KBM-7 (cell line): ENCODE measurements at regions not wholly inside any gene's neighbourhood (a gene's known extent, or its start where the extent isn't known, plus 50 kb on each side); places are given as distances from the start of the nearest gene placed in this dataset.
A peak's percentile ranks its signal among the peaks of the same experiment; 100 is the strongest.

Source experiments
- DNase-seq: peaks from one replicate; pipeline ENCODE4 v3.0.0-alpha.2; 2015
- in situ Hi-C: fragments of 300-500 bp; cut with MboI; formaldehyde crosslinking; loops from 2 replicates; pipeline ENCODE4 v1.14.3; 2020; ENCODE audit warnings: low sequenced_read_pairs, low pct_unique_long_range_greater_than_20kb, mixed read lengths

DNA sequence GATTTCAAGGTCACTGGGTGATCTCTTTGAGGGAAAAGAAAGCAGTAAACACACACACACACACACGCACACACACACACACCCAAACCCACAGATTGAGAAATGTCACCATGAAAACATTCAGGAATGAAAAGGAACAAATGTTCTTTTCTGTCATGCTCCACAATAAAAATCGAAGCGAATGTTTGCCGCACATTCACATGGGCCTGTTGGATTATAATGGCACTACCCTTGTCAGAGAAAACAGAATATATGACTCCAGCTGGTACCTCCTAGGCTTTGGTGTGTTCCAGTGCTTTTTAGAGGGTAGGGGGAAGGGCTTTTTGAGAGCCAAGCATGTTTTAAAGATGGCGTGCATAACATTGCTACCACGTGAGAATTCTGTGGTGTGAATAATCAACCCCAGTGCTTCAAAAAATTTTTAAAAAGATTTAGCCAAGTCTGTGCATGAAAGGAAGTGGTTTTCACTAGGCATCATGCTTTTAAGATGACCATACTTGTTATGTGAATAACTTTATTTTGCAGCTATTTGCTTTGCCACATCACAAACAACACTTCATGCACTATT, 120.8 kb upstream of the ZNF608 start:
- DNase-seq = peak; percentile 17
- in situ Hi-C loops = no loop called here

DNA sequence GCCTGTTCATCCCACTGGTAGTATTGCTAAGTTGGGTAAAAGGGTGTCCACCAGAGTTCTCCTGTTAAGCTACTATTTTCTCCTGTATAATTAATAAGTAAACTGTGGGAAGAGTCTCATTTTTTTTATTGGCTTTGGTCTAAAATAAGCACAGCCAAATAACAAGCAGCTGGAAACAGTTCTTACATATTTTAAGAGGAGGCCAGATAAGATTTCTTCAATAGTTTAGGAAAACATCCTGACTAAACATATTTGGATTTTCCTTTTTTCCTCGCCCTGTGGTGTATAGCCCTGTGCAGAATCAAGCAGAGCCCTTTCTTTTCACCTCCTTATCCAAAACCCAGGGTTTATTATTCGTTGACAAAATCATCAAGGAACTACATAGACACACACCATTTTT, 122.2 kb upstream of the ZNF608 start:
- in situ Hi-C loops = no loop called here
- no peak for DNase-seq

DNA sequence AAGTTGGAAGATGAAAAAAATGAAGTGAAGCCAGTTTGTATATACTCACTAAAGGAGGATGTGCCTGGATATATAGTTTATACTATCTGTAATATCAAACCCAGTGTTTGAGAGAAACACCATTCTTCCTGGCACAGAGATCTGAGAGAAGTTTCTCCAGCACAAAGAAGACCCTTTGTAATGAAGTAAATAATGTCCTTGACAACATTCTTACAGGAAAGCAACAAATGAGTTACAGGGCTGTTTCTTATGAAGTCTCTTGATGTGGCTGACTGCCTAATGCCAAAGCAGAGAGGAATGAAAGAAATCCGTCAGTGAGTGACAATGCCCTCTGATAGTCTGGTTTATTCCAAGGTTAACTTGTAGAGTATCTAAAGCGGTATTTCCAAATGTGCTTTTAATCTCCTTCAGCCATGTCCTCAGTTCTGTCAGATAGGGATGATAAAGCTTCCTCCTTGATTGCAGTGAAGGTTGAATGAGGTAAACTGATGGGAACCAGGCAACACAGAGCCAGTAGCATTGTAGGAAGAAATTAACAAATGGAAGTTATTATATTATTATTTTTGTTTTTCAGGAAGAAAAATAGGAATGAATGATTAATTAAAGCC, 123.1 kb upstream of the ZNF608 start:
- in situ Hi-C loops = no loop called here
- no peak for DNase-seq

- DNase-seq = no peak
- in situ Hi-C loops = no loop called here
Measured at GRCh38 chr5:124870070-124870469, 123.6 kb upstream of the ZNF608 start.

- in situ Hi-C loops = no loop called here
- no peak for DNase-seq
Measured at GRCh38 chr5:124871303-124871702, 124.9 kb upstream of the ZNF608 start.

GRCh38 chr5:124872086-124872485, 125.6 kb upstream of the ZNF608 start:
- DNase-seq = no peak
- in situ Hi-C loops = no loop called here

DNA sequence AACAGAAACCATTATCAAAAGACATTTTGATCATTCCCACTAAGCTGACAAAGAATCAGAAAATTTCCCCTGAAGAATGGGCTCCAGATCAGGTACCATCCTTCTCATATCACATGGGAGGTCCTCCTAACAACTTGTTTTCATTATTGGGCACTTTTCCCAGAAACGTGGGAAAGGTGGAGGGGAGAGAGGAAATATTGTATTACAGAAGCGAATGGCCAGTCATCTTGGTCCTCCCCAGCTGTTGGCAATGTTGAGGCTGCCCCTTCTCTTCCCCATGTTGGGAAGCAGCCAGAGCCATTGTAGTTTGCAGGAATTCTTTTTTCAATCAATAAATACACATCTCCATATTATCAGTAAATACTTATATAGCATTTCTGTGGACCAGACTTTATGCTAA, 126.2 kb upstream of the ZNF608 start:
- DNase-seq = no peak
- in situ Hi-C loops = no loop called here

GRCh38 chr5:124873188-124873587, 126.7 kb upstream of the ZNF608 start:
- DNase-seq = no peak
- in situ Hi-C loops = no loop called here

- in situ Hi-C loops = no loop called here
- DNase-seq = no peak
Measured at GRCh38 chr5:124873713-124874112, 127.3 kb upstream of the ZNF608 start.

DNA sequence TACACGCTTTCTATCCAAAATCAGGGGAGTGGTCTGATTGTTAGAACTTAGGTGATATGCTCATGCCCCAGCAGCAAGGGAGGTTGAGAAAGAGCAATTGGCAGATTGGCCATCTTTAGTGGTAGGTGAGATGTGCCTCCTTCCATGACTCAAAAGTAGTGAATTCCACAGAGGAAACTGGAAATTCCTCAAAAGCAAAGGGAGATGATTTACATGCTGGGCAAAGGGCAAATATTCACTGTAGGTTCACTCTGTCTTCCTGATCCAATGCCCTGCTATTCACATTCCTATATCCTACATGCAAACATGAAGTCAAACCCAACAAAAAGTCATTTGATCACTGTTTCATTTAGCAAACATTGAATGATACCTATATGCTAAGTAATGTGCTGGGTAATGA, 130.1 kb upstream of the ZNF608 start:
- in situ Hi-C loops = no loop called here
- no peak for DNase-seq

DNA sequence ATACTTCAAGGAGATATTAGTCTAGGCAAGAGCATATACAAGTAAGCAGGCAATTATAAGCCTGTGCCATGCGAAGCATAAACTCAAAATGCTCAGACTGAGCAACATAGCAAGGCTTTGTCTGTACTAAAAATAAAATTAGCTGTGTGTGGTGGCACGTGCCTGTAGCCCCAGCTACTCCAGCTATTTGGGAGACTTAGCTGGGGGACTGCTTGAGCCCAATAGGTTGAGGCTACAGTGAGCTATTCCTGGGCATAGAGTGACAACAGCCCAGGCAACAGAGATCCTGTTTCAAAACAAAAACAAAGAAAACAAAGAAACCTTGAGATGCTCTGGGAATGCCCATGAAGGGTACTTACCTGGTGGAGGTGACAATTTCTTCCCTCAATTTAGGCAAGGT, 130.5 kb upstream of the ZNF608 start:
- in situ Hi-C loops = no loop called here
- DNase-seq = no peak

DNA sequence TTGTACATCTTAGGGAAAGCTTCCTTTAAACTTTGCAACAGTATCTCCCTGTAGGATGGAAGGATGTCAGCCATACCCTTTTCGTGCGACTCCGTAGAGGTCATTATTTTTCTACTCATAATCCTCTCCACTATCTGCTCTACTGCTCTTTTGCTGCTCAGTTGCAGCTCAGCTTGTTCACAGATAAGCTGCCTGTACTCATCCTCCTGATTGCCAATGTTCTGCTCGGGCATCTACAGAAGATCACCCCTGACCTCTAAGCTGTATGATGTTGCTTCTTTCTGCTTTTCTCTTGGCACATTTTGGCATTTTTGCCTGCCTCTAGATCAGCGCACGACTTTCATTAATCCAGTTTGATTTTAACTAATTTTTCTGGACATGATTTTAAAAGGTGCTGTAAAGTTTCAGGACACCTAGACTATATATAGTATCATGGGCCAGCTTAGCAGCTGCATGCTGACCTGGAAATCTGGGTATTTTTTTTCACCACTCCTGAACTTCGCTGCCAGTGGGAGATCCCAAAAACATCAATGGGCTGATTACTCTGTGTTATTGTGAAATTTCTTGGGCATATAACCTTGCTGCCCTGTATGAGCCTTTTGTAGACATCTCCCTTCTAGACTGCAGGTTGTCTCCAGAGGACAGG, 131.2 kb upstream of the ZNF608 start:
- in situ Hi-C loops = no loop called here
- no peak for DNase-seq

DNA sequence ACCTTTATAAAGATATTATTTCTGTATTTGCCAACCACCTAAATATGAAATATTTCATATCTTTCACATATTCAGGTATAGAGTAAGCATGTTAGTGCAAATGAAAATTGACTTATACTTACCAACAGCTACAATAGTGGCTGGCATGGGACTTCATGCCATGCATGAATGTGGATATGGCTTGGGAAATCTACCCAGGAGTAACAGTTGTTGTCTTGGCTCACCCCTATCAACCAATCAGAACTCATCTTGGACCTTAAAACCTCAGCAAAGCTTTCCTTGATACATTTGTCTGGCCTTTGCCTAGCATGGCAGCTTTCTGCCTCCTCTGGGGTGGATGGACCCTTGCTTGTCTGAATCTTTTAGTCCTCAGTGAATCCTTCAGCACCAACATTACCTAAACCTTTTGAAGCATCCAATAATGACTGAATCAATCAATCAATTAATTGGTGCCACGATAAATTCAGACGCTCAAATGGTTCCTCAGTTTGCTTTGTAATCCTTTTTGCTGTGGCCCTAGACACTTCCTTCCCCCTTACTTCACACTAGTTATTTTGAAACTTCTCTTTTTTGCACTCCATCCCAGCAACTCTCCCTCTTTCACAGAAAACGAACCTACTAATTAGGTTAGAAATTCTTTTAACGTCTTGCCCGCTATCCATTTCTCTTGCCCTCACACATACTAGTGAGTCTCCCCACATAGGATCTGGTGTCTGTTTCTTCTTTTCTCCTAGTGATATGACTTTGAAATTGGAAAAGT, 132.3 kb upstream of the ZNF608 start:
- in situ Hi-C loops = no loop called here

DNA sequence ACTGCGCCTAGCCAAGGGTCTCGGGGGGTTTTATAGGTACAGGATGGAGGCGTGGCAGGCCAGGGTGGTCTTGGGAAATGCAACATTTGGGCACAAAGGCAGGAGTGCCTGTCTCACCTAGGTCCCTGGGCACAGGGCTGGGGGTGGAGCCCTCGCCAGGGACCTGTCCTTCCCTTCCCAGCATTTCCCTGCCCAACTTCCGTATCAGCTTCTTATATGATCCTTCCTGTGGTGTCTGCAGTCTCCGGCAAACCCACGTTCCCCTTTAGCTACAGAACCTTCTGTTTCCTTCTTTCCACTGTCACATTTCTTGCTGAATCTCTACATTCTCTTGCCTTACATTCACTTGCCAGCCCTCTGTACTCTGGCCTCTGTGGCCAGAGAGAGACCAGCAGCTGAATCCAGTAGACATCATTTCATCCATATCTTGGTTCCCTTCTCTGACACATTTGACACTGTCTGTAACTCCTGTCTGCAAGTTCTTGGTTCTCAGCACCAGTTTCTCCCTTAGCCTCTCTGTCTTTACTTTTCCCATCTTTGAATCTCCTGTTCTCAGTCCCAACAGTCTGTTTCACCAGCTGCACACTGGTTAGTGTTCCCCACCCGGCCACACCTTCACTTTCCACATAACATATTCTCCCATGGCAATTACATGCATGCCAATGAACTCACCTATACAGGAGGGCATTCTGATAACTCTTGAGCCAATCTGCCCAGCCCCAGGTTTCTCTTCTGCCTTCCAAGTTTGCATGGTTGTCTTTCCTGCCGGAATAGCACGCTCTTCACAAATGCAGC, 134.7 kb upstream of the ZNF608 start:
- DNase-seq = no peak
- in situ Hi-C loops = no loop called here

More for the DNA sequence above, 132.3 kb upstream of the ZNF608 start:
- DNase-seq = peak; percentile 36

GRCh38 chr5:124883681-124884080, 137.2 kb upstream of the ZNF608 start:
- DNase-seq = no peak
- in situ Hi-C loops = no loop called here

- no peak for DNase-seq
- in situ Hi-C loops = no loop called here
Measured at GRCh38 chr5:124884114-124884513, 137.7 kb upstream of the ZNF608 start.

- DNase-seq = no peak
- in situ Hi-C loops = no loop called here
Measured at GRCh38 chr5:124885490-124885889, 139.1 kb upstream of the ZNF608 start.

DNA sequence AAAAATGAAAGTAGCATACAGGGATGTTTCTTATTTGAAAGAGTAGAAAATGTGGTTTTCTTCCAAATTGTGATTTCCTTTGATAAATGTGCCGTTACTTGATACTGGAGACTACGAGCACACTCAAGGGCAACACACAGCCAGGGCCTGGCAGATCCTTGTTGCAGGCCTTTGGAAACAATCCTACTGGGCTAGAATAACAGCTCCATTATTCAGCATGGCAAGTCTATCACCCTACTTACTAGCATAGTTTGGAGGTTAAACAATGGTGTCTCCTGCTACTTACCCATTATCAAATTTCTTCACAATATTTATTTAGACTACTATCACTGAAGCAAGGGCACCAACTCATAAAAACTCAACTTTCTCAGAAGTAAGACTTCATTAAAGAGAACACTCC, 140.8 kb upstream of the ZNF608 start:
- in situ Hi-C loops = no loop called here
- DNase-seq = no peak

- in situ Hi-C loops = no loop called here
- DNase-seq = no peak
Measured at GRCh38 chr5:124888050-124888506, 141.6 kb upstream of the ZNF608 start.
